ENCODE measurements at regions not wholly inside any gene's neighbourhood (a gene's known extent, or its start where the extent isn't known, plus 50 kb on each side); places are given as distances from the start of the nearest gene placed in this dataset.

DNA sequence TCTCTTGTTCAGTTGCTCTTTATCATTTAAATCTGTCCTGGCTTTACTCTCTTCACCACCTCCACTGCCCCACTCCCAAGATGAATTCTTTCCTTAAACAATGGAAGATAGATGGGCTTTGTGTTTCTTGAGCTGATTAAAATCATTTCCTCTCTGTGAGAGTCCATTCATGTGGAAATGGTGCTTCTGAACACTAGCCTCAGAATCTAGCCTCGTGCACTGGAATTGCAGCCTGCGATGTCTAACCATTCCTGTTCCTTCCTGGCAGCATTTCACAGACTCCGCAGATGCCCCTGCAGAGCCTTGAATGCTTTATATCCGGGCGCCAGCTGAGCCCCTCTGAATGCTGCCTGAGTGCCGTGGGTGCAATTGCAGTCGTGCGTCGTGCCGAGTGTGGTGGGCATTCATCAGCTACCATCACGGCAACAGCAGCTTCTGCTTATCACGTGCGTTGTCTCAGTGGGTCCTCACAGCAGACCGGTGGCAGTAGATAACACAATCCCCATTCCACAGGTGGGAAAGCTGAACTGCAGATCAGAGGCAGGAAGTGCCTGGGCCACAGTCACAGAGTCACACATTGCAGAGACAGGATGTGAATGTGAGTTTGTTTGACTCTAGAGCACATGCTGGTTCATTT is 172.8 kb upstream of the WSCD1 start:
- TF ChIP-seq, protein P1, sequence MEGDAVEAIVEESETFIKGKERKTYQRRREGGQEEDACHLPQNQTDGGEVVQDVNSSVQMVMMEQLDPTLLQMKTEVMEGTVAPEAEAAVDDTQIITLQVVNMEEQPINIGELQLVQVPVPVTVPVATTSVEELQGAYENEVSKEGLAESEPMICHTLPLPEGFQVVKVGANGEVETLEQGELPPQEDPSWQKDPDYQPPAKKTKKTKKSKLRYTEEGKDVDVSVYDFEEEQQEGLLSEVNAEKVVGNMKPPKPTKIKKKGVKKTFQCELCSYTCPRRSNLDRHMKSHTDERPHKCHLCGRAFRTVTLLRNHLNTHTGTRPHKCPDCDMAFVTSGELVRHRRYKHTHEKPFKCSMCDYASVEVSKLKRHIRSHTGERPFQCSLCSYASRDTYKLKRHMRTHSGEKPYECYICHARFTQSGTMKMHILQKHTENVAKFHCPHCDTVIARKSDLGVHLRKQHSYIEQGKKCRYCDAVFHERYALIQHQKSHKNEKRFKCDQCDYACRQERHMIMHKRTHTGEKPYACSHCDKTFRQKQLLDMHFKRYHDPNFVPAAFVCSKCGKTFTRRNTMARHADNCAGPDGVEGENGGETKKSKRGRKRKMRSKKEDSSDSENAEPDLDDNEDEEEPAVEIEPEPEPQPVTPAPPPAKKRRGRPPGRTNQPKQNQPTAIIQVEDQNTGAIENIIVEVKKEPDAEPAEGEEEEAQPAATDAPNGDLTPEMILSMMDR (IDR thresholded peaks at IDR 0.05): no peak
- TF ChIP-seq POLR2AphosphoS5 (IDR thresholded peaks at IDR 0.05; ENCODE audit: insufficient read depth in 1 of 2, low read depth in 1 of 2): no peak
